WTC11 (cell line): ENCODE measurements at regions not wholly inside any gene's neighbourhood (a gene's known extent, or its start where the extent isn't known, plus 50 kb on each side); places are given as distances from the start of the nearest gene placed in this dataset.

Experiments used
- CTCF ChIP-seq: fragments of 200-600 bp; IDR thresholded peaks from 2 replicates; pipeline ENCODE4 v1.8.0; 2022; ENCODE audit warnings: antibody characterized with exemption
- EMX1 ChIP-seq: fragments of 250-450 bp; sonication (Bioruptor Pico); IDR thresholded peaks from 2 replicates; pipeline ENCODE4 v1.8.0; 2021; ENCODE audit warnings: mild to moderate bottlenecking
- JUN ChIP-seq: sonication (generic); formaldehyde crosslinking; IDR thresholded peaks from 2 replicates; pipeline ENCODE4 v1.8.0; 2023; ENCODE audit warnings: mild to moderate bottlenecking, missing genetic modification reagents
- ZBTB21 ChIP-seq: sonication (generic); formaldehyde crosslinking; IDR thresholded peaks from 2 replicates; pipeline ENCODE4 v1.8.1; 2023; ENCODE audit warnings: mild to moderate bottlenecking, missing genetic modification reagents, borderline replicate concordance
- TF ChIP-seq, protein P1 (sequence below): fragments of 250-450 bp; sonication (Bioruptor Pico); IDR thresholded peaks from 2 replicates; pipeline ENCODE4 v1.9.0; 2021; ENCODE audit warnings: mild to moderate bottlenecking

DNA sequence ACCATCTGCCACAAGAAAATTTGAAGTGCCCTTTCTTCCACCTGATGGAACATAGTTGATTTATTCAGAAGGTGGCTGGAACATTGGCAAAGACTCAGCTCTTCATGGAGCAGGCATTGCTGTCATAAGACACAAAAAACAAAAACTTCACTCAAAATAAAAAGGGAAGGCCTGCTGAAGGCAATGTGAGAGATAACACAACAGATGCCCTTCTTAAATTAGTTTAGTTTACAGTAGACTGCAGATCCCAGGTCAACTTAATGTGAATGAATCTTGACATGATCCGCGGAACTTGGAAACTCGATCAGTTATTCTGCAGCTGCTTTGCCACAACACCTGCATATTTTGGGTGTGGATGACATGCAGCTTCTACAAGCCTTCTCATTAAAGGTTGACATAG lies 159.8 kb upstream of the PLCXD3 start:
- TF ChIP-seq CTCF, result no peak
- no peak for TF ChIP-seq EMX1 (CRISPR knock-in tag)
- no peak for TF ChIP-seq ZBTB21
- TF ChIP-seq JUN (CRISPR knock-in tag), result no peak
- TF ChIP-seq, protein P1, sequence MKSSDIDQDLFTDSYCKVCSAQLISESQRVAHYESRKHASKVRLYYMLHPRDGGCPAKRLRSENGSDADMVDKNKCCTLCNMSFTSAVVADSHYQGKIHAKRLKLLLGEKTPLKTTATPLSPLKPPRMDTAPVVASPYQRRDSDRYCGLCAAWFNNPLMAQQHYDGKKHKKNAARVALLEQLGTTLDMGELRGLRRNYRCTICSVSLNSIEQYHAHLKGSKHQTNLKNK, result no peak
